Adrenal gland (tissue), 5 donors: ENCODE measurements at regions not wholly inside any gene's neighbourhood (a gene's known extent, or its start where the extent isn't known, plus 50 kb on each side); places are given as distances from the start of the nearest gene placed in this dataset.

Source experiments
- POLR2A ChIP-seq, 2 donors: fragments of 450-650 bp; IDR thresholded peaks; one replicate each; pipeline ENCODE4 v1.6.1; 2017; ENCODE audit warnings: antibody characterized with exemption in 2 of 2, mild to moderate bottlenecking in 2 of 2, moderate library complexity in 1 of 2
- TF ChIP-seq, protein P1 (sequence below), 6 experiments: fragments of 450-650 bp in 4 of 6; fragments of 200-600 bp in 2 of 6; sonication (generic) in 1 of 6; IDR thresholded peaks; 1 replicate in 5 of 6; 2 replicates in 1 of 6; pipeline versions ENCODE4 v1.5.1 to v1.8.0; 2016 to 2021; ENCODE audit warnings: antibody characterized with exemption in 6 of 6, mild to moderate bottlenecking in 2 of 6, moderate library complexity in 1 of 6
- donor health status: DM: no; HTN: no; CAD: no.

DNA sequence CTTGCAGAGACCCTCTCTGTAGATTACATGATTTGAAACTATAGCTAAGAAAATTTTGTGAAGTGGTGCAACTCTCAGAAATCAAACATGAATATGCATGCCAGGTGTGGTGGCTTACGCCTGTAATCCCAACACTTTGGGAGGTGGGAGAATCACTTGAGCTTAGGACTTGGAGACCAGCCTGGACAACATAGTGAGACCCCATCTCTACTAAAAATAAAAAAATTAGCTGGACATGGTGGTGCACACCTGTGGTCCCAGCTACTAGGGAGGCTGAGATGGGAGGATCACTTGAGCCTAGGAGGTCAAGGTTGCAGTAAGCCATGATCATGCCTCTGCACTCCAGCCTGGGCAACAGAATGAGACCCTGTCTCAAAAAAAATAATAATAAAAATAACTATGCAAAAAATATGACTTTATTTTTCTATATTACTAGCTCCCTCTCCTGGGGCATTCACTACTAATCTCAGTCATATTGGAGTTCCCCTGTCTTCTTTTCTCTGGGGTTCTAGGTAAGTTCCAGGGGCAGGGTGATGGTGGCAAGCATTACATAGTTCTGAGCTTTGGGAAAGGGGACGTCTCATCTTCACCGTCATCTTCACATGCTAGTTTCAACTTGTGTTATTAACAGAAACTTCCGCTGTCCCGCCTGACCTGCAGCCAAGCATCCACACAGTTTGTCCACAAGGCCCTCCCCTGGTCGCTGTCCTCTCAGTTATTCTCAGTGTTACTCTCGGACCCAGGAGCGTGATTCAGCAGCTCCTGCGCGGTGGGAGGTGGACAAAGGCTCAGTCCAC, 96.8 kb upstream of the MBOAT2 start:
- TF ChIP-seq, protein P1, sequence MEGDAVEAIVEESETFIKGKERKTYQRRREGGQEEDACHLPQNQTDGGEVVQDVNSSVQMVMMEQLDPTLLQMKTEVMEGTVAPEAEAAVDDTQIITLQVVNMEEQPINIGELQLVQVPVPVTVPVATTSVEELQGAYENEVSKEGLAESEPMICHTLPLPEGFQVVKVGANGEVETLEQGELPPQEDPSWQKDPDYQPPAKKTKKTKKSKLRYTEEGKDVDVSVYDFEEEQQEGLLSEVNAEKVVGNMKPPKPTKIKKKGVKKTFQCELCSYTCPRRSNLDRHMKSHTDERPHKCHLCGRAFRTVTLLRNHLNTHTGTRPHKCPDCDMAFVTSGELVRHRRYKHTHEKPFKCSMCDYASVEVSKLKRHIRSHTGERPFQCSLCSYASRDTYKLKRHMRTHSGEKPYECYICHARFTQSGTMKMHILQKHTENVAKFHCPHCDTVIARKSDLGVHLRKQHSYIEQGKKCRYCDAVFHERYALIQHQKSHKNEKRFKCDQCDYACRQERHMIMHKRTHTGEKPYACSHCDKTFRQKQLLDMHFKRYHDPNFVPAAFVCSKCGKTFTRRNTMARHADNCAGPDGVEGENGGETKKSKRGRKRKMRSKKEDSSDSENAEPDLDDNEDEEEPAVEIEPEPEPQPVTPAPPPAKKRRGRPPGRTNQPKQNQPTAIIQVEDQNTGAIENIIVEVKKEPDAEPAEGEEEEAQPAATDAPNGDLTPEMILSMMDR (IDR thresholded peaks at IDR 0.05) = no peak
- no peak for TF ChIP-seq POLR2A (IDR thresholded peaks at IDR 0.05)
